ENCODE measurements at regions not wholly inside any gene's neighbourhood (a gene's known extent, or its start where the extent isn't known, plus 50 kb on each side); places are given as distances from the start of the nearest gene placed in this dataset.

DNA sequence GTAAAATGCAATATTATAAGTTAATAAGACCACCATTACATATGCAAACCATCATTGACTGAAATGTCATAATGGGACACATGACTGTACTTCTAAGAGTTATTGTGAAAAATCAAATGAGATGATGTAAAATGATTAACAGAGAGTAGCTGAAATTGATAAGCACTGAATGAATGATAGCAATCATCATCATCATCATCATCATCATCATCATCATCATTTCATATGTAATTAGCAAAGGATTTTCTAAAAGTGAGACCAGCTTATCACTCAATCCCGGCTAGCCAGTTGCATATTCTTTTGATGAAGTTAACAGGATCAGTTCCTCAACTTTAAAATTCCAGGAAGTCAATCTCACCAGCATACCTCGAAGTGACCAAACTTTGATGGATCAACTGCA, 650.3 kb upstream of the KLF4 start:
- TF ChIP-seq, protein P1, sequence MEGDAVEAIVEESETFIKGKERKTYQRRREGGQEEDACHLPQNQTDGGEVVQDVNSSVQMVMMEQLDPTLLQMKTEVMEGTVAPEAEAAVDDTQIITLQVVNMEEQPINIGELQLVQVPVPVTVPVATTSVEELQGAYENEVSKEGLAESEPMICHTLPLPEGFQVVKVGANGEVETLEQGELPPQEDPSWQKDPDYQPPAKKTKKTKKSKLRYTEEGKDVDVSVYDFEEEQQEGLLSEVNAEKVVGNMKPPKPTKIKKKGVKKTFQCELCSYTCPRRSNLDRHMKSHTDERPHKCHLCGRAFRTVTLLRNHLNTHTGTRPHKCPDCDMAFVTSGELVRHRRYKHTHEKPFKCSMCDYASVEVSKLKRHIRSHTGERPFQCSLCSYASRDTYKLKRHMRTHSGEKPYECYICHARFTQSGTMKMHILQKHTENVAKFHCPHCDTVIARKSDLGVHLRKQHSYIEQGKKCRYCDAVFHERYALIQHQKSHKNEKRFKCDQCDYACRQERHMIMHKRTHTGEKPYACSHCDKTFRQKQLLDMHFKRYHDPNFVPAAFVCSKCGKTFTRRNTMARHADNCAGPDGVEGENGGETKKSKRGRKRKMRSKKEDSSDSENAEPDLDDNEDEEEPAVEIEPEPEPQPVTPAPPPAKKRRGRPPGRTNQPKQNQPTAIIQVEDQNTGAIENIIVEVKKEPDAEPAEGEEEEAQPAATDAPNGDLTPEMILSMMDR (IDR thresholded peaks at IDR 0.05) = no peak
- TF ChIP-seq POLR2A (IDR thresholded peaks at IDR 0.05; ENCODE audit: low read depth) (no peak), EP300 (IDR thresholded peaks at IDR 0.05) (no peak), POLR2AphosphoS5 (IDR thresholded peaks at IDR 0.05) (no peak)
